ENCODE measurements at regions not wholly inside any gene's neighbourhood (a gene's known extent, or its start where the extent isn't known, plus 50 kb on each side); places are given as distances from the start of the nearest gene placed in this dataset.
A peak's percentile ranks its signal among the peaks of the same experiment; 100 is the strongest.

DNA sequence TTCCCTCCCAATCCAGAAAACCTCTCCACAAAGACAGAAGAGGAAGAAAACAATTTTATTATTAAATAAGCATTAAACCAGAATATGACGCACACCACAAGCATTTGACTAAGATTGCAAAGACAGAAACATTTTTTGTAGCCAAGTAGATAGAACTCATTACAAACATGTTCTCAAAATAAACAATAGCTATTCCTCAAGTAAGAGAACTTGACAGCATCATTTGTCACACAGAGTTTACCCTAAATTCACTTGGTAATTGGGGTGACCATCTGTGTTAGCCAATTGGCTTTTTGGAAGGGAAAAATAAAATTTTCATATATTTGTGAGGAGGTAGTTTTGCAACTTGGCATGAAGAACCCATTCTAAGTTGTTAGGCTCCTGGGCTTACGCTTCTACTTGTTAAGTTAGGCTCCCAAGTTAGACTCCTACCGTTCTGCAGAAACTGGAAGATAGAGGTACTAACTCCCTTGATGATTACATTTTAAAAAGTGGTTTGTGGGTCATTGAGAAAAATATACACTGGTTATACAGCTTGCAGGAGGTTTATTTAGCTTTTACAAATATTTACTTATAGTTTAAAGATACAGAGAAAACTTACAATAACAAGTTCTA, 618.6 kb upstream of the CNTNAP2 start:
- no peak for DNase-seq
- Histone ChIP-seq H3K27me3 (no peaks in the 10 kb centered on the region), H3K9me3 (no peaks in the 10 kb centered on the region), H3K4me3 (no peak overlapping the region), H3K36me3 (no peaks in the 10 kb centered on the region), H3K27ac (peak overlapping the region in 1 of 4 donors; percentile 17), H3K4me1 (no peaks in the 10 kb centered on the region)
- no peak for TF ChIP-seq POLR2A (IDR thresholded peaks at IDR 0.05)
- TF ChIP-seq, protein P1, sequence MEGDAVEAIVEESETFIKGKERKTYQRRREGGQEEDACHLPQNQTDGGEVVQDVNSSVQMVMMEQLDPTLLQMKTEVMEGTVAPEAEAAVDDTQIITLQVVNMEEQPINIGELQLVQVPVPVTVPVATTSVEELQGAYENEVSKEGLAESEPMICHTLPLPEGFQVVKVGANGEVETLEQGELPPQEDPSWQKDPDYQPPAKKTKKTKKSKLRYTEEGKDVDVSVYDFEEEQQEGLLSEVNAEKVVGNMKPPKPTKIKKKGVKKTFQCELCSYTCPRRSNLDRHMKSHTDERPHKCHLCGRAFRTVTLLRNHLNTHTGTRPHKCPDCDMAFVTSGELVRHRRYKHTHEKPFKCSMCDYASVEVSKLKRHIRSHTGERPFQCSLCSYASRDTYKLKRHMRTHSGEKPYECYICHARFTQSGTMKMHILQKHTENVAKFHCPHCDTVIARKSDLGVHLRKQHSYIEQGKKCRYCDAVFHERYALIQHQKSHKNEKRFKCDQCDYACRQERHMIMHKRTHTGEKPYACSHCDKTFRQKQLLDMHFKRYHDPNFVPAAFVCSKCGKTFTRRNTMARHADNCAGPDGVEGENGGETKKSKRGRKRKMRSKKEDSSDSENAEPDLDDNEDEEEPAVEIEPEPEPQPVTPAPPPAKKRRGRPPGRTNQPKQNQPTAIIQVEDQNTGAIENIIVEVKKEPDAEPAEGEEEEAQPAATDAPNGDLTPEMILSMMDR (IDR thresholded peaks at IDR 0.05): no peak

DNA sequence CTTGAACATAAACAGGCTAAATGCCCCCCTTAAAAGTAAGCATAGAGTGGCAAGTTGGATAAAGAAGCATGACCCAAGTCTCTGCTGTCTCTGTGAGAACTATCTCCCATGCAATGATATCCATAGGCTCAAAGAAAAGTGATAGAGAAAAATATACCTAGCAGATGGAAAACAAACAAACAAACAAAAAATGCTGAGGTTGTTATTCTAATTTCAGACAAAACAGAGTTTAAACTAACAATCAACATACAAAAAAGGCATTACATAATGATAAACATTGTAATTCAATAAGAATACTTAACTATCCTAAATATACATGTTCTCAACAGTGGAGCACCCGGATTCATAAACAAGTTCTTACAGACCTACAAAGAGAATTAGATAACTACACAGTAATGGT, 626.2 kb upstream of the CNTNAP2 start:
- TF ChIP-seq POLR2A (IDR thresholded peaks at IDR 0.05): no peak
- TF ChIP-seq, protein P1 (IDR thresholded peaks at IDR 0.05): no peak
- Histone ChIP-seq H3K9me3 (no peaks in the 10 kb centered on the region), H3K27me3 (no peaks in the 10 kb centered on the region), H3K4me3 (no peak overlapping the region), H3K4me1 (no peaks in the 10 kb centered on the region), H3K27ac (no peak overlapping the region), H3K36me3 (no peaks in the 10 kb centered on the region)
- DNase-seq: no peak

DNA sequence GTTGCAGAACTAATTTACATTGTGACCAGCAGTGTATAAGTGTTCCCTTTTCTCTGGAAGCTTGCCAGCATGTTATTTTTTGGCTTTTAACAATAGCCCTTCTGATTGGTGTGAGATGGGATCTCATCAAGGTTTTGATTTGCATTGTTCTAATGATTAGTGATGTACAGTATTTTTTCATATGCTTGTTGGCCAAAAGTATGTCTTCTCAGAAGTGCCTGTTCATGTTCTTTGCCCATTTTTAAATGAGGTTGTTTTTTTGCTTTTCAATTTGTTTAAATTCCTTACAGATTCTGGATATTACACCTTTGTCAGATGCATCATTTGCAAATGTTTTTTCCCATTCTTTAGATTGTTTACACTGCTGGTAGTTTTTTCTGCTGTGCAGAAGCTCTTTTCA, 627.0 kb upstream of the CNTNAP2 start:
- H3K36me3 ChIP-seq: no peaks in the 10 kb centered on the region
- DNase-seq: no peak
- H3K4me1 ChIP-seq: no peaks in the 10 kb centered on the region
- H3K27ac ChIP-seq: no peak overlapping the region
- H3K4me3 ChIP-seq: no peak overlapping the region
- no peaks in the 10 kb centered on the region for H3K27me3 ChIP-seq
- H3K9me3 ChIP-seq: no peaks in the 10 kb centered on the region
- TF ChIP-seq POLR2A (IDR thresholded peaks at IDR 0.05): no peak
- TF ChIP-seq, protein P1 (IDR thresholded peaks at IDR 0.05): no peak

- DNase-seq: no peak
- no peak overlapping the region for H3K4me3 ChIP-seq
- H3K9me3 ChIP-seq: no peaks in the 10 kb centered on the region
- no peaks in the 10 kb centered on the region for H3K27me3 ChIP-seq
- no peaks in the 10 kb centered on the region for H3K36me3 ChIP-seq
- H3K4me1 ChIP-seq: no peaks in the 10 kb centered on the region
- H3K27ac ChIP-seq: no peak overlapping the region
- TF ChIP-seq, protein P1 (IDR thresholded peaks at IDR 0.05): no peak
- no peak for TF ChIP-seq POLR2A (IDR thresholded peaks at IDR 0.05)
Observed at GRCh38 chr7:145488816-145489215, 627.8 kb upstream of the CNTNAP2 start.

DNA sequence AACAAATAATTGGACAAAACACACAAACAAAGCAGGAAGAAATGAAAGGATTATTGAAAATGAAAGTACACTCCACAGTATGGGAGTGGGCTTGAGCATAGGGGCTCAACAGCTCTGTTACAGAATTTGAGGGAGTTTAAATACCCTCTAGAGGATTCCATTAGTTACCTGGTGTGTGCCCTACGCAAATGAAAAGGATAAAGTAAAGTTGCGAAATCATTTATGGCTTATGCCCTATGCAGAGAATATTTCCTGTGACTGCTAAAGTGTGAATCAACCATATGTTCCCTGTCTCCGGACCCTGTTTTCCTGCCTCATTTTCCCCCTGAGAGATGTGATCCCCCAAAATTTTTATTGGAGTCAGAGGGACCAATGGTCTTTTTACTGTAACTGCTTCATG, 634.6 kb upstream of the CNTNAP2 start:
- DNase-seq: no peak
- Histone ChIP-seq H3K27me3 (no peaks in the 10 kb centered on the region), H3K4me1 (no peaks in the 10 kb centered on the region), H3K4me3 (no peak overlapping the region), H3K9me3 (no peaks in the 10 kb centered on the region), H3K27ac (no peak overlapping the region), H3K36me3 (no peaks in the 10 kb centered on the region)
- TF ChIP-seq POLR2A (IDR thresholded peaks at IDR 0.05): no peak
- TF ChIP-seq, protein P1 (IDR thresholded peaks at IDR 0.05): no peak

GRCh38 chr7:145478541-145478940, 638.1 kb upstream of the CNTNAP2 start:
- Histone ChIP-seq H3K4me1 (no peaks in the 10 kb centered on the region), H3K9me3 (no peaks in the 10 kb centered on the region), H3K36me3 (no peaks in the 10 kb centered on the region), H3K4me3 (no peak overlapping the region), H3K27ac (no peak overlapping the region), H3K27me3 (no peaks in the 10 kb centered on the region)
- TF ChIP-seq, protein P1 (IDR thresholded peaks at IDR 0.05): no peak
- TF ChIP-seq POLR2A (IDR thresholded peaks at IDR 0.05): no peak
- DNase-seq: no peak

Measured in Peyer's patch (tissue), 4 donors.